GM23338 (cell line): ENCODE measurements at regions not wholly inside any gene's neighbourhood (a gene's known extent, or its start where the extent isn't known, plus 50 kb on each side); places are given as distances from the start of the nearest gene placed in this dataset.

ENCODE experiments used
- CREB1 ChIP-seq: fragments of 250-450 bp; sonication (Bioruptor Pico); IDR thresholded peaks from 2 replicates; pipeline ENCODE4 v1.5.0; 2020; ENCODE audit warnings: low read depth, mild to moderate bottlenecking, moderate library complexity
- EZH2 ChIP-seq: fragments of 200-600 bp; sonication (generic); IDR thresholded peaks from one replicate; pipeline ENCODE4 v1.8.0; 2017; ENCODE audit warnings: antibody characterized with exemption, mild to moderate bottlenecking, low read depth; ENCODE audit not compliant: unreplicated experiment
- EZH2phosphoT487 ChIP-seq: fragments of 200-600 bp; sonication (generic); IDR thresholded peaks from one replicate; pipeline ENCODE4 v1.8.1; 2018; ENCODE audit warnings: antibody characterized with exemption; ENCODE audit not compliant: unreplicated experiment
- JUNB ChIP-seq: IDR thresholded peaks from one replicate; pipeline ENCODE4 v1.6.1; 2016; ENCODE audit warnings: antibody characterized with exemption; ENCODE audit not compliant: unreplicated experiment
- POLR2AphosphoS5 ChIP-seq: IDR thresholded peaks from 2 replicates; pipeline ENCODE4 v1.6.1; 2016; ENCODE audit warnings: antibody characterized with exemption, low read depth
- STAT1 ChIP-seq: IDR thresholded peaks from one replicate; pipeline ENCODE4 v1.6.1; 2016; ENCODE audit warnings: antibody characterized with exemption; ENCODE audit not compliant: unreplicated experiment
- ZNF114 ChIP-seq: fragments of 250-450 bp; sonication (Bioruptor Pico); IDR thresholded peaks from 2 replicates; pipeline ENCODE4 v1.5.0; 2020; ENCODE audit warnings: mild to moderate bottlenecking, moderate library complexity
- ZNF331 ChIP-seq: fragments of 250-450 bp; sonication (Bioruptor Pico); IDR thresholded peaks from 2 replicates; pipeline ENCODE4 v1.5.0; 2020; ENCODE audit warnings: low read depth, mild to moderate bottlenecking, moderate library complexity
- TF ChIP-seq, protein P1 (sequence below), 2 experiments: fragments of 200-600 bp in 1 of 2; sonication (generic) in 1 of 2; conservative IDR thresholded peaks; 2 replicates each; pipeline versions ENCODE4 v1.5.1 to v1.6.1; 2016 to 2017; ENCODE audit warnings: antibody characterized with exemption in 2 of 2, low read depth in 2 of 2, mild to moderate bottlenecking in 2 of 2, moderate library complexity in 1 of 2
- TF ChIP-seq, protein P2 (sequence below): IDR thresholded peaks from one replicate; pipeline ENCODE4 v1.6.1; 2018; ENCODE audit warnings: antibody characterized with exemption; ENCODE audit not compliant: unreplicated experiment
- TF ChIP-seq, protein P3 (sequence below): IDR thresholded peaks from 2 replicates; pipeline ENCODE4 v1.6.1; 2016; ENCODE audit warnings: antibody characterized with exemption
- TF ChIP-seq, protein P4 (sequence below): fragments of 250-450 bp; sonication (Bioruptor Pico); IDR thresholded peaks from 2 replicates; pipeline ENCODE4 v1.5.0; 2020; ENCODE audit warnings: mild to moderate bottlenecking, moderate library complexity

DNA sequence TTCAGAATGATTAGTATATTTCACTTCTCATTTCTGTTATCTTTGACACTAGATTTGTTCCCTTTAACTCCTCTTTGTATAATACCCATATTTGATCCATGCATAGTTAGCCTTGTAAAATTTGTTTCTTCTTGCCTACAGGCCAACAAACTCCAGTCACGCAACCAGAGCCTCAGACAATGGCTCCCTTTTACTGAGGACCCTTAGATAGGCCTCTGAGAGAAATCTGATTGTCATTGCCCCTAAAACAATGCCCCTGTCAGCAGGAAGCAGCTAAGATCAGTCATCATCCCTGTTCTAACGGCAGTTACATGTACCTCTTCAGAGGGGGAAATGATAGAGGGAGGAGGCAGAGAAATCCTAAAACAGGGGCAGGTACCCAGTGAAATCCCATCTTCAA, 190.6 kb upstream of the TENT5D start:
- TF ChIP-seq, protein P1, sequence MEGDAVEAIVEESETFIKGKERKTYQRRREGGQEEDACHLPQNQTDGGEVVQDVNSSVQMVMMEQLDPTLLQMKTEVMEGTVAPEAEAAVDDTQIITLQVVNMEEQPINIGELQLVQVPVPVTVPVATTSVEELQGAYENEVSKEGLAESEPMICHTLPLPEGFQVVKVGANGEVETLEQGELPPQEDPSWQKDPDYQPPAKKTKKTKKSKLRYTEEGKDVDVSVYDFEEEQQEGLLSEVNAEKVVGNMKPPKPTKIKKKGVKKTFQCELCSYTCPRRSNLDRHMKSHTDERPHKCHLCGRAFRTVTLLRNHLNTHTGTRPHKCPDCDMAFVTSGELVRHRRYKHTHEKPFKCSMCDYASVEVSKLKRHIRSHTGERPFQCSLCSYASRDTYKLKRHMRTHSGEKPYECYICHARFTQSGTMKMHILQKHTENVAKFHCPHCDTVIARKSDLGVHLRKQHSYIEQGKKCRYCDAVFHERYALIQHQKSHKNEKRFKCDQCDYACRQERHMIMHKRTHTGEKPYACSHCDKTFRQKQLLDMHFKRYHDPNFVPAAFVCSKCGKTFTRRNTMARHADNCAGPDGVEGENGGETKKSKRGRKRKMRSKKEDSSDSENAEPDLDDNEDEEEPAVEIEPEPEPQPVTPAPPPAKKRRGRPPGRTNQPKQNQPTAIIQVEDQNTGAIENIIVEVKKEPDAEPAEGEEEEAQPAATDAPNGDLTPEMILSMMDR (conservative IDR thresholded peaks at IDR 0.05; ENCODE audit: low read depth in 2 of 2): no peak
- TF ChIP-seq POLR2AphosphoS5 (no peak), EZH2 (no peak), STAT1 (no peak), CREB1 (CRISPR knock-in tag) (no peak), EZH2phosphoT487 (no peak), ZNF331 (CRISPR knock-in tag) (no peak), ZNF114 (CRISPR knock-in tag) (no peak), JUNB (no peak)
- TF ChIP-seq, protein P2, sequence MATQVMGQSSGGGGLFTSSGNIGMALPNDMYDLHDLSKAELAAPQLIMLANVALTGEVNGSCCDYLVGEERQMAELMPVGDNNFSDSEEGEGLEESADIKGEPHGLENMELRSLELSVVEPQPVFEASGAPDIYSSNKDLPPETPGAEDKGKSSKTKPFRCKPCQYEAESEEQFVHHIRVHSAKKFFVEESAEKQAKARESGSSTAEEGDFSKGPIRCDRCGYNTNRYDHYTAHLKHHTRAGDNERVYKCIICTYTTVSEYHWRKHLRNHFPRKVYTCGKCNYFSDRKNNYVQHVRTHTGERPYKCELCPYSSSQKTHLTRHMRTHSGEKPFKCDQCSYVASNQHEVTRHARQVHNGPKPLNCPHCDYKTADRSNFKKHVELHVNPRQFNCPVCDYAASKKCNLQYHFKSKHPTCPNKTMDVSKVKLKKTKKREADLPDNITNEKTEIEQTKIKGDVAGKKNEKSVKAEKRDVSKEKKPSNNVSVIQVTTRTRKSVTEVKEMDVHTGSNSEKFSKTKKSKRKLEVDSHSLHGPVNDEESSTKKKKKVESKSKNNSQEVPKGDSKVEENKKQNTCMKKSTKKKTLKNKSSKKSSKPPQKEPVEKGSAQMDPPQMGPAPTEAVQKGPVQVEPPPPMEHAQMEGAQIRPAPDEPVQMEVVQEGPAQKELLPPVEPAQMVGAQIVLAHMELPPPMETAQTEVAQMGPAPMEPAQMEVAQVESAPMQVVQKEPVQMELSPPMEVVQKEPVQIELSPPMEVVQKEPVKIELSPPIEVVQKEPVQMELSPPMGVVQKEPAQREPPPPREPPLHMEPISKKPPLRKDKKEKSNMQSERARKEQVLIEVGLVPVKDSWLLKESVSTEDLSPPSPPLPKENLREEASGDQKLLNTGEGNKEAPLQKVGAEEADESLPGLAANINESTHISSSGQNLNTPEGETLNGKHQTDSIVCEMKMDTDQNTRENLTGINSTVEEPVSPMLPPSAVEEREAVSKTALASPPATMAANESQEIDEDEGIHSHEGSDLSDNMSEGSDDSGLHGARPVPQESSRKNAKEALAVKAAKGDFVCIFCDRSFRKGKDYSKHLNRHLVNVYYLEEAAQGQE: no peak
- TF ChIP-seq, protein P3, sequence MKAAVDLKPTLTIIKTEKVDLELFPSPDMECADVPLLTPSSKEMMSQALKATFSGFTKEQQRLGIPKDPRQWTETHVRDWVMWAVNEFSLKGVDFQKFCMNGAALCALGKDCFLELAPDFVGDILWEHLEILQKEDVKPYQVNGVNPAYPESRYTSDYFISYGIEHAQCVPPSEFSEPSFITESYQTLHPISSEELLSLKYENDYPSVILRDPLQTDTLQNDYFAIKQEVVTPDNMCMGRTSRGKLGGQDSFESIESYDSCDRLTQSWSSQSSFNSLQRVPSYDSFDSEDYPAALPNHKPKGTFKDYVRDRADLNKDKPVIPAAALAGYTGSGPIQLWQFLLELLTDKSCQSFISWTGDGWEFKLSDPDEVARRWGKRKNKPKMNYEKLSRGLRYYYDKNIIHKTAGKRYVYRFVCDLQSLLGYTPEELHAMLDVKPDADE: no peak
- TF ChIP-seq, protein P4, sequence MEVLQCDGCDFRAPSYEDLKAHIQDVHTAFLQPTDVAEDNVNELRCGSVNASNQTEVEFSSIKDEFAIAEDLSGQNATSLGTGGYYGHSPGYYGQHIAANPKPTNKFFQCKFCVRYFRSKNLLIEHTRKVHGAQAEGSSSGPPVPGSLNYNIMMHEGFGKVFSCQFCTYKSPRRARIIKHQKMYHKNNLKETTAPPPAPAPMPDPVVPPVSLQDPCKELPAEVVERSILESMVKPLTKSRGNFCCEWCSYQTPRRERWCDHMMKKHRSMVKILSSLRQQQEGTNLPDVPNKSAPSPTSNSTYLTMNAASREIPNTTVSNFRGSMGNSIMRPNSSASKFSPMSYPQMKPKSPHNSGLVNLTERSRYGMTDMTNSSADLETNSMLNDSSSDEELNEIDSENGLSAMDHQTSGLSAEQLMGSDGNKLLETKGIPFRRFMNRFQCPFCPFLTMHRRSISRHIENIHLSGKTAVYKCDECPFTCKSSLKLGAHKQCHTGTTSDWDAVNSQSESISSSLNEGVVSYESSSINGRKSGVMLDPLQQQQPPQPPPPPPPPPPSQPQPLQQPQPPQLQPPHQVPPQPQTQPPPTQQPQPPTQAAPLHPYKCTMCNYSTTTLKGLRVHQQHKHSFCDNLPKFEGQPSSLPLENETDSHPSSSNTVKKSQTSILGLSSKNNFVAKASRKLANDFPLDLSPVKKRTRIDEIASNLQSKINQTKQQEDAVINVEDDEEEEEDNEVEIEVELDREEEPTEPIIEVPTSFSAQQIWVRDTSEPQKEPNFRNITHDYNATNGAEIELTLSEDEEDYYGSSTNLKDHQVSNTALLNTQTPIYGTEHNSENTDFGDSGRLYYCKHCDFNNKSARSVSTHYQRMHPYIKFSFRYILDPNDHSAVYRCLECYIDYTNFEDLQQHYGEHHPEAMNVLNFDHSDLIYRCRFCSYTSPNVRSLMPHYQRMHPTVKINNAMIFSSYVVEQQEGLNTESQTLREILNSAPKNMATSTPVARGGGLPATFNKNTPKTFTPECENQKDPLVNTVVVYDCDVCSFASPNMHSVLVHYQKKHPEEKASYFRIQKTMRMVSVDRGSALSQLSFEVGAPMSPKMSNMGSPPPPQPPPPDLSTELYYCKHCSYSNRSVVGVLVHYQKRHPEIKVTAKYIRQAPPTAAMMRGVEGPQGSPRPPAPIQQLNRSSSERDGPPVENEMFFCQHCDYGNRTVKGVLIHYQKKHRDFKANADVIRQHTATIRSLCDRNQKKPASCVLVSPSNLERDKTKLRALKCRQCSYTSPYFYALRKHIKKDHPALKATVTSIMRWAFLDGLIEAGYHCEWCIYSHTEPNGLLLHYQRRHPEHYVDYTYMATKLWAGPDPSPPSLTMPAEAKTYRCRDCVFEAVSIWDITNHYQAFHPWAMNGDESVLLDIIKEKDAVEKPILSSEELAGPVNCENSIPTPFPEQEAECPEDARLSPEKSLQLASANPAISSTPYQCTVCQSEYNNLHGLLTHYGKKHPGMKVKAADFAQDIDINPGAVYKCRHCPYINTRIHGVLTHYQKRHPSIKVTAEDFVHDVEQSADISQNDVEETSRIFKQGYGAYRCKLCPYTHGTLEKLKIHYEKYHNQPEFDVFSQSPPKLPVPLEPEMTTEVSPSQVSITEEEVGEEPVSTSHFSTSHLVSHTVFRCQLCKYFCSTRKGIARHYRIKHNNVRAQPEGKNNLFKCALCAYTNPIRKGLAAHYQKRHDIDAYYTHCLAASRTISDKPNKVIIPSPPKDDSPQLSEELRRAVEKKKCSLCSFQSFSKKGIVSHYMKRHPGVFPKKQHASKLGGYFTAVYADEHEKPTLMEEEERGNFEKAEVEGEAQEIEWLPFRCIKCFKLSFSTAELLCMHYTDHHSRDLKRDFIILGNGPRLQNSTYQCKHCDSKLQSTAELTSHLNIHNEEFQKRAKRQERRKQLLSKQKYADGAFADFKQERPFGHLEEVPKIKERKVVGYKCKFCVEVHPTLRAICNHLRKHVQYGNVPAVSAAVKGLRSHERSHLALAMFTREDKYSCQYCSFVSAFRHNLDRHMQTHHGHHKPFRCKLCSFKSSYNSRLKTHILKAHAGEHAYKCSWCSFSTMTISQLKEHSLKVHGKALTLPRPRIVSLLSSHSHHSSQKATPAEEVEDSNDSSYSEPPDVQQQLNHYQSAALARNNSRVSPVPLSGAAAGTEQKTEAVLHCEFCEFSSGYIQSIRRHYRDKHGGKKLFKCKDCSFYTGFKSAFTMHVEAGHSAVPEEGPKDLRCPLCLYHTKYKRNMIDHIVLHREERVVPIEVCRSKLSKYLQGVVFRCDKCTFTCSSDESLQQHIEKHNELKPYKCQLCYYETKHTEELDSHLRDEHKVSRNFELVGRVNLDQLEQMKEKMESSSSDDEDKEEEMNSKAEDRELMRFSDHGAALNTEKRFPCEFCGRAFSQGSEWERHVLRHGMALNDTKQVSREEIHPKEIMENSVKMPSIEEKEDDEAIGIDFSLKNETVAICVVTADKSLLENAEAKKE (CRISPR knock-in tag): no peak
